NCI-H1092 (cell line): ENCODE measurements at regions not wholly inside any gene's neighbourhood (a gene's known extent, or its start where the extent isn't known, plus 50 kb on each side); places are given as distances from the start of the nearest gene placed in this dataset.
"Not testable (repeated sequence)": the region's sequence is repeated elsewhere in the genome, so short reads cannot be mapped to it uniquely, and the experiment has no call there.

Experiments used
- DNase-seq: peaks from one replicate; lab custom pipeline; 2025; lab: John Stamatoyannopoulos, UW

DNA sequence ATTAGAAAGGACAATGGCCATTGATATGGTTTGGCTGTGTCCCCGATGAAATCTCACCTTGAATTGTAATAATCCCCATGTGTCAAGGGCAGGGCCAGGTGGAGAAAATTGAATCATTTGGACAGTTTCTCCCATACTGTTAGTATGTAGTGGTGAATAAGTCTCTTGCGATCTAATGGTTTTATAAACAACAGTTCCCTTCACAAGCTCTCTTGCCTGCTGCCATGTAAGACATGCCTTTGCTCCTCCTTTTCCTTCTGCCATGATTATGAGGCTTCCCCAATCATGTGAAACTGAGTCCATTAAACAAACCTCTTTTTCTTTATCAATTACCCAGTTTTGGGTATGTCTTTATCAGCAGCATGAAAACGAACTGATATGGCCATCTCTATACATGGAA is 302.7 kb downstream of the SFMBT2 start:
- DNase-seq, result no peak

- no peak for DNase-seq
These were observed 303.5 kb downstream of the SFMBT2 start for GRCh38 chr10:7107285-7107684.

DNA sequence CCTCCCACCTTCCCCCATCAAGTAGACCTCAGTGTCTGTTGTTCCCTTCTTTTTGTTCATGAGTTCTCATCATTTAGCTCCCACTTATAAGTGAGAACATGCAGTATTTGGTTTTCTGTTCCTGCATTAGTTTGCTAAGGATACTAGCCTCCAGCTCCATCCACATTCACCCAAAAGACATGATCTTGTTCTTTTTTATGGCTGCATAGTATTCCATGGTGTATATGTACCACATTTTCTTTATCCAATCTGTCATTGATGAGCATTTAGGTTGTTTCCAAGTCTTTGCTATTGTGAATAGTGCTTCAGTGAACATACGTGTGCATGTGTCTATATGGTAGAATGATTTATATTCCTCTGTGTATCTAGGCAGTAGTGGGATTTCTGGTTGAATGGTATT is 306.5 kb downstream of the SFMBT2 start:
- not testable (repeated sequence) for DNase-seq

DNA sequence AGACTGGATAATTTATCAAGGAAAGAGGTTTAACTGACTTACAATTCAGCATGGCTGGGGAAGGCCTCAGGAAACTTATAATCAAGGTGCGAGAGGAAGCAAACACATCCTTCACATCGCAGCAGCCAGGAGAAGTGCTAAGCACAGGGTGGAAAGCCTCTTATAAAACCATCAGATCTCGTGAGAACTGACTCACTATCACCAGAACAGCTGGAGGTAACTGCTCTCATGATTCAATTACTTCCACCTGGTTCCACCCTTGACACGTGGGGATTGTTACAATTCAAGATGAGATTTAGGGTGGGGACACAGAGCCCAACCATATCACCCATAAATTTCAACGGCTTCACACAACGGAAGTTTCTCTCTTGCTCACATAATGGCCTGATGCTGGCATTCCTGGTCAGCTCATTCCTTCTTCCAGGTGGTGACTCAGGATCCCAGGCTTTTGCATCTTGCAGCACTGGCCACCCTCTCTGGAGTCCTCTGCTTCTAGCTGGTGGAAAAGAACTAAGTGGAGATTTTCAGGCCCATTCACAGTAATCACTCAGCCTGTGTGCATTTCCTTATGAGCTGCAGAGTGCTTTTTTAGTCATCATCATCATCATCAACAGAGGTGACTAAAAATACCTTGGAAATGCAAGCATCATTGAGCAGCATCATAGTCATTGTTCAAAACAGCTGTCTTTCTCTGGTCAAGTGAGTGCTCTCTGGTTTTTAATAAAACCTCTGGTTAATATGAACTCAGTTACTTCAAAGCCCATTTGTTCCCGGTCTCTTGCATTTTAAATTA is 308.1 kb downstream of the SFMBT2 start:
- no peak for DNase-seq

DNA sequence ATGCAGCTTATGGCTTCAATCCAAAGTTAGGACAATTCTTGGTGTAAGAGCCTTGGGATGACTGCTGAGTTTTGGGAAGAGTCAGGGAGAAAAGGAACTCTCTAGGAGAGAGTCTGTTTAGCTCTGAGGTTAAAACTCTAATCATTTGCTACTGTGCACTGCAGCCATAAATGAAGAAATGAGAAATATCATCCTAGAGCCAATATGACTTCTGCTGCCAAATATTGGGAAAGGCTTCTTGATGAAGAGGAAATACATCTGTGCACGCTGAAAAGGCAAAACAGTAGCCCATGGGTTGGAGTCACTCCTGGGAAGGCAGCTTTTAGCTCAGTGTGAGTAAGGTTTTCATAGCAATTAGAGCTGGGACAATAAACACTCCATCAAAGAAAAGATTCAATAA is 308.8 kb downstream of the SFMBT2 start:
- no peak for DNase-seq

- no peak for DNase-seq
These were observed 309.4 kb downstream of the SFMBT2 start for GRCh38 chr10:7101451-7101850.

- DNase-seq, result no peak
These were observed 310.7 kb downstream of the SFMBT2 start for GRCh38 chr10:7100032-7100702.

DNA sequence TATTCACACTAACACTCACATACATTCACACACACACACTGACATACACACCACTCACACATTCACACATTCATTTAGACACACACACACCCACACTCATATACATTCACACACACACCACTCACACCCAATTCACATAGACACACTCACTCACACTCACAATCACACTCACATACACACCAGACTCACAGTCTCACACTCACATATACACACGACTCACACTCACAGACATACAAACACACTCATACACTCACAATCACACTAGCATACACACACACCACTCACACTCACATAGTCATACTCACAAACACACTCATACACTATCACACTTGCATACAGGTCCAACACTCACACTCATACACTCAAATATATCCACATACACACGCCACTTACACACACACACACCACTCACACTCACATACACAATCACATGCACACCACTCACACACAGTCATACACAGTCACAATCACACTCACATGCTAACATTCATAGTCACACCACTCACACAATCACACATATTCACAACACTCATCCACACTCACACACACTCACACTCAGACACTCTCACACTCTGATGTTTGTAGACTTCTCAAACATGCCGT is 312.6 kb downstream of the SFMBT2 start:
- DNase-seq, result no peak

- no peak for DNase-seq
These were observed 316.1 kb downstream of the SFMBT2 start for GRCh38 chr10:7094781-7095180.

GRCh38 chr10:7093368-7093767 is 317.5 kb downstream of the SFMBT2 start:
- no peak for DNase-seq

- DNase-seq, result no peak
These were observed 318.2 kb downstream of the SFMBT2 start for GRCh38 chr10:7092603-7093002.

DNA sequence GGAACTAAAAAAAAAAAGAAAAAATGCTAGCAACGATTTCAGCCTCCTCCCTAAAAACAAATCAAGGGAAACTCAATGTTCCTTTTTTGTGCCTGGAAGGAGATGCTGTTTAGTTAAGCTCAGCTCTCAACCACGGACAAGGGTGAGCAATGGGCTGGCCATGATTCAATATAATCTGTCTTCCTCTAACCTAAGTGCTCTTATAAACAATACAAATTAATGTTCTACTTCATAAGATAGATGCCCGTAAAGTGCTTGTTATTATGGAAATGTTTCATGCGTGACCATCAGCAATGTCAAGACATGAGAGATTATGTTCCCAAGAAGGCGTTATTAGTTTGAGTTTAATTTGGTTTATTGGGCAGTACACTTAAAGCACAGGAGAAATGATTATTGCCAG is 320.3 kb downstream of the SFMBT2 start:
- DNase-seq, result no peak

DNA sequence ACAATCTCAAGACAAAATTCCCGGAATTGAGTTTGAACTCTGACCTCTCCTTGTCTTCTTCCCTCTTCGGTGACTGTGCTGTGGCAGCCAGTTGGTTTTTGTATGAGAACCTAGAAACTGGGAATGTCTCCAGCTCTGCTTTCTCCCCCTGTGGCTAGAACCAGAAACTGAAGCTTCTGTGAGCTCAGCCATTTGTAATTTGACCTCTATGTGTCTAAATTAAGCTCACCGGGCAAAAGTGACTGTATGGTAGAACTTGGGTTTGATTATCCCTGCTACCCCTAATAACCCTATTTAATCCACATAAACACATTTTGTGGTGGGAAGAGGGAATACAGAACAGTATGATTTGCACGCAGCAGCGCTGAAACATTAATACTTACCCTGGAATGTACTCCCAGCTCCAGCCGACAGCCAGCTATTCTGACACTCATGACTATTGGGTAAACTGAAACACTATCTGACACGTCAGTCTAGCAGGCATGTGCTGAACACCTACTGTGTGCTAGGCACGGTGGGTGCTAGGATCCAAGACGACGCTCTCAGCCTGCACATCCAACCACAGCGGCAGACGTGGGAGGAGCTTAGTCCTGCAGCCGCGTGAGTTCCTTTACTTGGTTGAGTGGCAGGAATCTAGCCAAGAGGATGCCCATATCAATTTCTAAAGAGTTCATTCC is 324.8 kb downstream of the SFMBT2 start:
- DNase-seq, result no peak

- DNase-seq, result peak; percentile 0
These were observed 325.5 kb downstream of the SFMBT2 start for GRCh38 chr10:7085147-7085912.

DNA sequence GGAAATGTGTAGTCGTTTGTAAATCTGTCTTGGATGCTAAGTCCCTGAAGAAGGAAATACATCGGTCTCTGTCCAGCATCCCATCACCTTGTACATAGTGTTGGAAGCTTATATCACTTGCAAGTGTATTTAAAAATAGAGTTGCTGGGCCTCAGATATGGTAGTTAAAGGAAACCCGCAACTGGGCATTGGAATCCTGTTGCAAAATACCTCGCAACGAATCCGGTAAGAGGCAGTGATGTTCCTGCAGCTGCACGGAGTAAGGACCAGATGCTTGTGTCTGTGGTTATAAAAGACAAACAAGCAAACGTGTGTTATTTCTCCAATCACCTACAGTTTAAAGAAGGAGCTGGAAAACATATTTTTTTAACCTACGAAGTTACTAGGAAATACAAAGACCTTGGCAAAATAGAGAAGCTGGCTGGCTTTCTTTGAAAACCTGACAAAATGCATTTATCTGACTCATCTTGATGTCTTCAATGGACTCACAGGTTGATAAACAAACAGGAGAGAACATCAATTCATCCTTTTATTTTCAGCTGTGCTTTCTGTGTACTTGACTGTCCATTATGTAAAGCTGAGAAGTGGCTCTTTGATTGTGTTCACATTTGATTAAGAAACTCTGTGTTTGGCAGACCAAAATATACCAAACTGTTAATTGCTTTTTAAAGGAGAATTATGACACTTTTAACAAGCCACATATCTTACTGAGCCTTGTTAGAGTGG is 326.4 kb downstream of the SFMBT2 start:
- DNase-seq, result no peak

GRCh38 chr10:7082967-7083366 is 327.9 kb downstream of the SFMBT2 start:
- no peak for DNase-seq

GRCh38 chr10:7077880-7078279 is 333.0 kb downstream of the SFMBT2 start:
- DNase-seq, result no peak

- no peak for DNase-seq
These were observed 335.0 kb downstream of the SFMBT2 start for GRCh38 chr10:7075851-7076250.

- DNase-seq, result no peak
These were observed 335.7 kb downstream of the SFMBT2 start for GRCh38 chr10:7075110-7075509.

DNA sequence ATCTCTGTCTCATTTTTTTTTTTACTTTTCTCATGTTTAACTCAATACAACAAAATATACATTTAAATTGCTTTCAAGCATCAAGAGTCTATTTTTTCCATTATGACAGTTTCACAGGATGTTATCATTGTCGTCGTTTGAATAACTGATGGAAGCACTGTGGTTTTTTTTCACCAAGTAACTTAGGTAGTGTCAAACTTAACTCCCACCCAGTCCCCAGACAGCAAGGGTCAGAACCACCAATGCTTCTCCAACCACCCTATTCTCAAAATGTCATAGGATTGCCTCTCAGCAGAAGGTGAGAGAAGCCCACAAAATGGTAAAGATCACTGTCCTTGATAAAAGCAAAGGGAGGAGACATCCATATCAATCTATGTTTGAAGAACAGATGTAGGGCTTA is 339.4 kb downstream of the SFMBT2 start:
- no peak for DNase-seq

DNA sequence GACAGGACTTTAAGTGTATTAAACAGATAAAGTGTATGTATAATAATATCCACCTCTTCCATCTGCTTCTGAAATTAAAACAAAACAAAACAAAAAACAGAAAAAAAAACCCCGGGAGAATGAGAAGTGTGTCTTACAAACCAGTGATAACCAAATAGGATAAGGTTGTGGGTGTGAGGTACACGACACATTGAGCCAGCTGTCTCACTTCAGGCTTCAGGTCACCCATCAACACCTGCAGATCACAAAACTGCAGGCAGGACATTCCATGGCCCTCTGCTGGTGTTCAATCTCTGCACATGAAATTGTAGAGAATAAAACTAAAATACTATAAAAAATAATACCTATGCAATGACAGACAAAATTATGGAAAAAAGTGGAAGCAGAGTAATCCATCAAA is 339.9 kb downstream of the SFMBT2 start:
- no peak for DNase-seq
